Esophagus squamous epithelium (tissue), 5 donors: ENCODE measurements at regions not wholly inside any gene's neighbourhood (a gene's known extent, or its start where the extent isn't known, plus 50 kb on each side); places are given as distances from the start of the nearest gene placed in this dataset.

Experiments used
- DNase-seq: peaks from one replicate; lab custom pipeline; 2025; lab: John Stamatoyannopoulos, UW
- H3K27ac ChIP-seq, 4 donors: fragments of 200-600 bp; sonication (generic); one replicate each; pipeline ENCODE4 v1.5.1; 2016 to 2019; ENCODE audit warnings: mild to moderate bottlenecking in 1 of 4
- H3K27me3 ChIP-seq, 4 donors: fragments of 200-600 bp; sonication (generic); 1 replicate in 3 of 4; 2 replicates in 1 of 4; pipeline versions ENCODE4 v1.5.1 to v1.6.0; 2017 to 2021; ENCODE audit warnings: antibody characterized with exemption in 1 of 4
- H3K36me3 ChIP-seq, 3 donors: fragments of 200-600 bp; sonication (generic); one replicate each; pipeline ENCODE4 v1.5.1; 2016 to 2019
- H3K4me1 ChIP-seq, 3 donors: fragments of 200-600 bp; sonication (generic); one replicate each; pipeline ENCODE4 v1.5.1; 2017 to 2019
- H3K4me3 ChIP-seq, 4 donors: fragments of 200-600 bp; sonication (generic); 1 replicate in 3 of 4; 2 replicates in 1 of 4; pipeline ENCODE4 v1.5.1; 2016 to 2019; ENCODE audit warnings: mild to moderate bottlenecking in 2 of 4, moderate library complexity in 1 of 4
- H3K9me3 ChIP-seq, 3 donors: fragments of 200-600 bp; sonication (generic); one replicate each; pipeline ENCODE4 v1.5.1; 2016 to 2019
- CTCF ChIP-seq, 6 experiments: fragments of 450-650 bp in 4 of 6; fragments of 200-600 bp in 2 of 6; sonication (generic) in 2 of 6; IDR thresholded peaks; one replicate each; pipeline ENCODE4 v1.5.1; 2016 to 2019; ENCODE audit warnings: antibody characterized with exemption in 6 of 6, mild to moderate bottlenecking in 4 of 6, moderate library complexity in 4 of 6
- POLR2A ChIP-seq, 4 donors: fragments of 450-650 bp; IDR thresholded peaks; one replicate each; pipeline ENCODE4 v1.6.1; 2017; ENCODE audit warnings: antibody characterized with exemption in 4 of 4, mild to moderate bottlenecking in 4 of 4, moderate library complexity in 3 of 4
- WGBS, 2 donors: methylation state at CpG; one replicate each; pipeline ENCODE4 v1.1.5; 2018; 5-methylcytosine and 5-hydroxymethylcytosine counted together
- intact Hi-C: fragments of 100-400 bp; cut with DNase I; formaldehyde crosslinking; loops from one replicate; pipeline ENCODE4 v1.15.0; 2022
- donor health status: DM: yes; HTN: yes; CAD: no.

- WGBS, 2 donors = 82 to 84% methylated on average over 7 of the region's 7 CpGs
Observed at GRCh38 chr3:10737785-10738184, 78.2 kb upstream of the SLC6A11 start.

GRCh38 chr3:10738688-10739372 is 77.2 kb upstream of the SLC6A11 start:
- TF ChIP-seq POLR2A (IDR thresholded peaks at IDR 0.05) (no peak), CTCF (IDR thresholded peaks at IDR 0.05) (peak; percentile 71 to 88 (median 84))
- H3K4me1 ChIP-seq = peaks cover 0 to 6% (median 0%) of the 10 kb centered on the region in 3 donors
- H3K27me3 ChIP-seq = peaks cover 0 to 70% (median 2%) of the 10 kb centered on the region in 4 donors
- intact Hi-C loops = loop anchor here (5.0 kb wide), 1 partner anchor 397 kb away; no protein-coding TSS in a partner anchor
- H3K27ac ChIP-seq = no peak overlapping the region
- WGBS, 2 donors = 3 to 5% methylated on average over 17 to 29 of the region's 30 CpGs
- H3K9me3 ChIP-seq = peaks cover 0 to 7% (median 1%) of the 10 kb centered on the region in 3 donors
- peak overlapping the region in 1 of 4 donors; percentile 29 for H3K4me3 ChIP-seq
- no peaks in the 10 kb centered on the region for H3K36me3 ChIP-seq
- DNase-seq = peak; percentile 9

More at GRCh38 chr3:10737785-10738184, 78.2 kb upstream of the SLC6A11 start:
- Histone ChIP-seq H3K36me3 (no peaks in the 10 kb centered on the region), H3K4me3 (no peak overlapping the region), H3K4me1 (peaks cover 0 to 6% (median 0%) of the 10 kb centered on the region in 3 donors), H3K27me3 (peaks cover 0 to 59% (median 2%) of the 10 kb centered on the region in 4 donors), H3K9me3 (peaks cover 0 to 17% (median 12%) of the 10 kb centered on the region in 3 donors), H3K27ac (no peak overlapping the region)
- DNase-seq = no peak
- intact Hi-C loops = loop anchor here (5.0 kb wide), 1 partner anchor 395 kb away; no protein-coding TSS in a partner anchor
- TF ChIP-seq POLR2A (IDR thresholded peaks at IDR 0.05) = no peak
- TF ChIP-seq CTCF (IDR thresholded peaks at IDR 0.05) = no peak

- no peaks in the 10 kb centered on the region for H3K9me3 ChIP-seq
- H3K27ac ChIP-seq = no peak overlapping the region
- intact Hi-C loops = no loop called here
- WGBS, 2 donors = 66 to 72% methylated on average over 4 of the region's 4 CpGs
- H3K4me1 ChIP-seq = peaks cover 0 to 6% (median 0%) of the 10 kb centered on the region in 3 donors
- H3K36me3 ChIP-seq = no peaks in the 10 kb centered on the region
- no peak for DNase-seq
- no peak overlapping the region for H3K4me3 ChIP-seq
- TF ChIP-seq POLR2A (IDR thresholded peaks at IDR 0.05) (no peak), CTCF (IDR thresholded peaks at IDR 0.05) (no peak)
- H3K27me3 ChIP-seq = peaks cover 0 to 67% (median 2%) of the 10 kb centered on the region in 4 donors
Observed at GRCh38 chr3:10740954-10741353, 75.1 kb upstream of the SLC6A11 start.

- peaks cover 0 to 6% (median 0%) of the 10 kb centered on the region in 3 donors for H3K4me1 ChIP-seq
- no peak for TF ChIP-seq CTCF (IDR thresholded peaks at IDR 0.05)
- no peak for TF ChIP-seq POLR2A (IDR thresholded peaks at IDR 0.05)
- no peak overlapping the region for H3K4me3 ChIP-seq
- no peak overlapping the region for H3K27ac ChIP-seq
- no peaks in the 10 kb centered on the region for H3K36me3 ChIP-seq
- H3K27me3 ChIP-seq = peaks cover 0 to 70% (median 2%) of the 10 kb centered on the region in 4 donors
- DNase-seq = no peak
- WGBS, 2 donors = 68 to 78% methylated on average over 9 to 10 of the region's 10 CpGs
- no peaks in the 10 kb centered on the region for H3K9me3 ChIP-seq
- intact Hi-C loops = no loop called here
Observed at GRCh38 chr3:10741891-10742671, 73.9 kb upstream of the SLC6A11 start.
